IMR-90 (cell line): ENCODE measurements at regions not wholly inside any gene's neighbourhood (a gene's known extent, or its start where the extent isn't known, plus 50 kb on each side); places are given as distances from the start of the nearest gene placed in this dataset.

Experiments
- ATAC-seq: fragments of 200-7000 bp; cut with Tn5 transposase; 2 replicates; pipeline ENCODE4 v1.9.1; 2020; ENCODE audit warnings: low read depth, mild to moderate bottlenecking, moderate library complexity
- BruUV-seq: library from RNA; stranded (reverse); fragments of 400-500 nt; replicated peaks from 2 replicates; lab custom pipeline; 2021; lab: Mats Ljungman, UMichigan
- CTCF ChIA-PET: fragments of 300-600 bp; formaldehyde crosslinking; extraction: SDS; loops from one replicate; lab custom pipeline; 2021; ENCODE audit warnings: antibody characterized with exemption; lab: Yijun Ruan, JAX
- POLR2A ChIA-PET: fragments of 300-600 bp; sonication (Branson Sonifier 250); formaldehyde crosslinking; loops from one replicate; lab custom pipeline; 2022; ENCODE audit warnings: antibody characterized with exemption; ENCODE audit not compliant: unreplicated experiment; lab: Charles Lee
- DNase-seq: peaks from one replicate; pipeline ENCODE4 v3.0.0; 2013
- H2AFZ ChIP-seq: replicated peaks from 2 replicates; pipeline ENCODE3; 2013; ENCODE audit warnings: low read length, mild to moderate bottlenecking; ENCODE audit not compliant: poor library complexity
- H2AK5ac ChIP-seq: 2 replicates; pipeline ENCODE4 v1.6.1; 2013; ENCODE audit warnings: low read depth, low read length, inconsistent platforms
- H2AK9ac ChIP-seq: replicated peaks from 2 replicates; pipeline ENCODE3; 2013; ENCODE audit warnings: mild to moderate bottlenecking, low read depth, low read length, moderate library complexity; ENCODE audit not compliant: poor library complexity
- H2BK120ac ChIP-seq: 2 replicates; pipeline ENCODE4 v1.6.1; 2013; ENCODE audit warnings: low read depth, low read length, inconsistent platforms
- H2BK15ac ChIP-seq: 3 replicates; pipeline ENCODE4 v1.6.1; 2013; ENCODE audit warnings: low read depth, low read length, inconsistent platforms
- H2BK20ac ChIP-seq: 2 replicates; pipeline ENCODE4 v1.6.1; 2013; ENCODE audit warnings: low read depth, mild to moderate bottlenecking, inconsistent platforms, low read length, moderate library complexity
- H2BK5ac ChIP-seq: 2 replicates; pipeline ENCODE4 v1.6.1; 2013; ENCODE audit warnings: mild to moderate bottlenecking, low read depth, low read length, inconsistent platforms; ENCODE audit not compliant: poor library complexity, severe bottlenecking
- H3K14ac ChIP-seq: replicated peaks from 2 replicates; pipeline ENCODE4 v1.6.1; 2013; ENCODE audit warnings: low read depth, low read length, inconsistent platforms
- H3K18ac ChIP-seq: 2 replicates; pipeline ENCODE4 v1.6.1; 2013; ENCODE audit warnings: low read depth, low read length, control low read depth
- H3K23ac ChIP-seq: 2 replicates; pipeline ENCODE4 v1.6.1; 2013; ENCODE audit warnings: low read depth, low read length, inconsistent platforms
- H3K27ac ChIP-seq: 2 replicates; pipeline ENCODE4 v1.5.1; 2013; ENCODE audit warnings: mild to moderate bottlenecking, control low read depth, low read length; ENCODE audit not compliant: insufficient read depth
- H3K27me3 ChIP-seq: 2 replicates; pipeline ENCODE4 v1.6.1; 2013; ENCODE audit warnings: low read length; ENCODE audit not compliant: control insufficient read depth, insufficient read depth
- H3K36me3 ChIP-seq: 2 replicates; pipeline ENCODE4 v1.6.1; 2013; ENCODE audit warnings: low read length, mixed read lengths; ENCODE audit not compliant: control insufficient read depth, insufficient read depth
- H3K4ac ChIP-seq: 2 replicates; pipeline ENCODE4 v1.6.1; 2013; ENCODE audit warnings: low read depth, low read length, inconsistent platforms
- H3K4me1 ChIP-seq: 2 replicates; pipeline ENCODE4 v1.6.1; 2013; ENCODE audit warnings: low read length, mixed read lengths; ENCODE audit not compliant: control insufficient read depth, insufficient read depth
- H3K4me2 ChIP-seq: 2 replicates; pipeline ENCODE4 v1.6.1; 2013; ENCODE audit warnings: low read depth, mild to moderate bottlenecking, control low read depth, low read length, moderate library complexity
- H3K4me3 ChIP-seq: 2 replicates; pipeline ENCODE4 v1.5.1; 2013; ENCODE audit warnings: low read depth, mild to moderate bottlenecking, control low read depth, low read length, moderate library complexity; ENCODE audit not compliant: insufficient read depth
- H3K56ac ChIP-seq: 2 replicates; pipeline ENCODE4 v1.6.1; 2013; ENCODE audit warnings: low read length, inconsistent platforms; ENCODE audit not compliant: insufficient read depth; ENCODE audit errors: extremely low read depth
- H3K79me1 ChIP-seq, 2 experiments: 2 replicates each; pipeline ENCODE4 v1.6.1; 2013; ENCODE audit warnings: low read length in 2 of 2, inconsistent platforms in 1 of 2, low read depth in 1 of 2
- H3K9ac ChIP-seq: 2 replicates; pipeline ENCODE4 v1.6.1; 2013; ENCODE audit warnings: low read depth, low read length, control low read depth
- H3K9me1 ChIP-seq: 2 replicates; pipeline ENCODE4 v1.6.1; 2013; ENCODE audit warnings: low read length, inconsistent platforms; ENCODE audit not compliant: insufficient read depth
- H3K9me3 ChIP-seq: 2 replicates; pipeline ENCODE4 v1.6.1; 2013; ENCODE audit warnings: low read length; ENCODE audit not compliant: control insufficient read depth, insufficient read depth
- H4K20me1 ChIP-seq: 2 replicates; pipeline ENCODE4 v1.6.1; 2013; ENCODE audit warnings: low read length, inconsistent platforms; ENCODE audit not compliant: insufficient read depth
- H4K5ac ChIP-seq: 2 replicates; pipeline ENCODE4 v1.6.1; 2013; ENCODE audit warnings: mild to moderate bottlenecking, low read depth, low read length, control low read depth
- H4K8ac ChIP-seq, 2 experiments: 2 replicates each; pipeline ENCODE4 v1.6.1; 2013; ENCODE audit warnings: low read depth in 2 of 2, low read length in 2 of 2, control low read depth in 1 of 2, inconsistent platforms in 1 of 2
- H4K91ac ChIP-seq: 2 replicates; pipeline ENCODE4 v1.6.1; 2013; ENCODE audit warnings: low read depth, low read length, inconsistent platforms; ENCODE audit not compliant: insufficient read depth
- BHLHE40 ChIP-seq: fragments of 150-350 bp; IDR thresholded peaks from 2 replicates; pipeline ENCODE4 v1.6.1; 2016; ENCODE audit warnings: mild to moderate bottlenecking, low read depth, low read length
- CEBPB ChIP-seq: IDR thresholded peaks from 2 replicates; pipeline ENCODE4 v1.6.1; 2012; ENCODE audit warnings: low read depth, low read length, improper control_type of control experiment
- CHD1 ChIP-seq: IDR thresholded peaks from 2 replicates; pipeline ENCODE4 v1.6.1; 2012; ENCODE audit warnings: low read depth, low read length, improper control_type of control experiment
- CTCF ChIP-seq: conservative IDR thresholded peaks from 2 replicates; pipeline ENCODE4 v1.5.1; 2012; ENCODE audit warnings: mild to moderate bottlenecking, low read depth, low read length, improper control_type of control experiment
- ELK1 ChIP-seq: fragments of 150-350 bp; IDR thresholded peaks from 2 replicates; pipeline ENCODE4 v1.6.1; 2016; ENCODE audit warnings: low read depth, mild to moderate bottlenecking, low read length, moderate library complexity, borderline replicate concordance
- FOS ChIP-seq: fragments of 150-350 bp; IDR thresholded peaks from 2 replicates; pipeline ENCODE4 v1.6.1; 2016; ENCODE audit warnings: low read depth, low read length
- MAFK ChIP-seq: IDR thresholded peaks from 2 replicates; pipeline ENCODE4 v1.6.1; 2012; ENCODE audit warnings: low read depth, low read length, improper control_type of control experiment
- MAZ ChIP-seq: IDR thresholded peaks from 2 replicates; pipeline ENCODE4 v1.6.1; 2012; ENCODE audit warnings: low read depth, mild to moderate bottlenecking, low read length, improper control_type of control experiment, moderate library complexity, borderline replicate concordance
- MXI1 ChIP-seq: IDR thresholded peaks from 2 replicates; pipeline ENCODE4 v1.6.1; 2012; ENCODE audit warnings: low read depth, mild to moderate bottlenecking, low read length, moderate library complexity, borderline replicate concordance
- NFE2L2 ChIP-seq: fragments of 150-350 bp; IDR thresholded peaks from 2 replicates; pipeline ENCODE4 v1.6.1; 2016; ENCODE audit warnings: low read depth, mild to moderate bottlenecking, low read length
- POLR2A ChIP-seq: IDR thresholded peaks from 2 replicates; pipeline ENCODE4 v1.6.1; 2012; ENCODE audit warnings: mild to moderate bottlenecking, low read depth, low read length
- RAD21 ChIP-seq: IDR thresholded peaks from 2 replicates; pipeline ENCODE4 v1.6.1; 2012; ENCODE audit warnings: low read length, improper control_type of control experiment
- RCOR1 ChIP-seq: IDR thresholded peaks from 2 replicates; pipeline ENCODE4 v1.6.1; 2012; ENCODE audit warnings: mild to moderate bottlenecking, low read length, improper control_type of control experiment; ENCODE audit not compliant: insufficient replicate concordance
- RFX5 ChIP-seq: IDR thresholded peaks from 2 replicates; pipeline ENCODE4 v1.8.0; 2012; ENCODE audit warnings: low read depth, mild to moderate bottlenecking, low read length, moderate library complexity
- SMC3 ChIP-seq: fragments of 150-350 bp; IDR thresholded peaks from 2 replicates; pipeline ENCODE4 v1.6.1; 2016; ENCODE audit warnings: low read depth, mild to moderate bottlenecking, antibody characterized with exemption, low read length, moderate library complexity
- USF2 ChIP-seq: fragments of 150-350 bp; IDR thresholded peaks from 2 replicates; pipeline ENCODE4 v1.6.1; 2017; ENCODE audit warnings: mild to moderate bottlenecking, antibody characterized with exemption, low read length, low read depth
- WGBS, 2 experiments: methylation state at CpG; one replicate each; pipeline versions ENCODE4 v1.1.5 to v1.1.7; 2013; ENCODE audit warnings: missing lambda C conversion rate in 2 of 2; ENCODE audit not compliant: insufficient read length in 1 of 2; ENCODE audit errors: extremely low coverage in 2 of 2; 5-methylcytosine and 5-hydroxymethylcytosine counted together
- dilution Hi-C: fragments of 300-500 bp; cut with HindIII; formaldehyde crosslinking; loops from one replicate; pipeline ENCODE4 v1.14.3; 2018; ENCODE audit warnings: low sequenced_read_pairs; ENCODE audit not compliant: unreplicated experiment
- in situ Hi-C: fragments of 300-500 bp; cut with MboI; formaldehyde crosslinking; loops from 3 replicates; pipeline ENCODE4 v1.14.3; 2019; ENCODE audit warnings: low sequenced_read_pairs, inconsistent platforms, mixed read lengths
- intact Hi-C: fragments of 100-400 bp; cut with micrococcal nuclease; formaldehyde crosslinking; loops from 2 replicates; pipeline ENCODE4 v1.10.0; 2022

- H3K9me3 ChIP-seq: no peaks in the 10 kb centered on the region
- H2BK120ac ChIP-seq: no peak overlapping the region
- POLR2A ChIA-PET: no interaction called here
- H3K56ac ChIP-seq: no peak overlapping the region
- CTCF ChIA-PET: no interaction called here
- H3K4me3 ChIP-seq: no peak overlapping the region
- DNase-seq (peak; percentile 69), ATAC-seq (no peak)
- whole genome bisulfite sequencing, 2 experiments: no CpG with 5 or more reads among the region's 1 CpG
- no peaks in the 10 kb centered on the region for H3K9me1 ChIP-seq
- H3K14ac ChIP-seq: no peak overlapping the region
- dilution Hi-C loops: no loop called here
- no peak for TF ChIP-seq FOS
- TF ChIP-seq MXI1: no peak
- no peak for TF ChIP-seq ELK1
- TF ChIP-seq MAZ: no peak
- TF ChIP-seq RCOR1: no peak
- TF ChIP-seq MAFK: no peak
- no peak for TF ChIP-seq POLR2A
- TF ChIP-seq SMC3: no peak
- TF ChIP-seq CHD1: no peak
- TF ChIP-seq RFX5: no peak
- no peak for TF ChIP-seq RAD21
- TF ChIP-seq CTCF: no peak
- no peak for TF ChIP-seq CEBPB
- TF ChIP-seq BHLHE40: no peak
- no peak for TF ChIP-seq USF2
- no peak for TF ChIP-seq NFE2L2
- H3K27me3 ChIP-seq: no peaks in the 10 kb centered on the region
- H2BK20ac ChIP-seq: no peak overlapping the region
- H3K4me1 ChIP-seq: peaks cover 1% of the 10 kb centered on the region
- no peak overlapping the region for H2AFZ ChIP-seq
- H2AK5ac ChIP-seq: no peak overlapping the region
- H4K5ac ChIP-seq: no peak overlapping the region
- no peak overlapping the region for H3K4ac ChIP-seq
- intact Hi-C loops: loop anchor here (10.0 kb wide), 1 partner anchor 305 kb away; no protein-coding TSS in a partner anchor
- H3K23ac ChIP-seq: no peak overlapping the region
- no peak overlapping the region for H2AK9ac ChIP-seq
- no peak overlapping the region for H2BK15ac ChIP-seq
- H3K79me1 ChIP-seq: no peaks in the 10 kb centered on the region
- no peaks in the 10 kb centered on the region for H3K36me3 ChIP-seq
- H3K9ac ChIP-seq: no peak overlapping the region
- no peak overlapping the region for H3K4me2 ChIP-seq
- H2BK5ac ChIP-seq: no peak overlapping the region
- H4K8ac ChIP-seq: no peak overlapping the region
- BruUV-seq: no TSS peak
- no peak overlapping the region for H4K91ac ChIP-seq
- no peak overlapping the region for H3K18ac ChIP-seq
- no peak overlapping the region for H3K27ac ChIP-seq
- in situ Hi-C loops: no loop called here
- no peaks in the 10 kb centered on the region for H4K20me1 ChIP-seq
Observed at GRCh38 chr10:94219829-94220228, 142.9 kb downstream of the NOC3L start.
